ENCODE measurements at regions not wholly inside any gene's neighbourhood (a gene's known extent, or its start where the extent isn't known, plus 50 kb on each side); places are given as distances from the start of the nearest gene placed in this dataset.

- Histone ChIP-seq H3K27me3 (peaks cover 0 to under 1% (median 0%) of the 10 kb centered on the region in 9 donors), H3K4me1 (no peaks in the 10 kb centered on the region), H3K36me3 (no peaks in the 10 kb centered on the region), H3K9me3 (peaks cover 0 to 11% (median 2%) of the 10 kb centered on the region in 12 donors), H3K27ac (no peak overlapping the region), H3K4me3 (no peak overlapping the region)
- 77 to 85% (median 80%) methylated on average over 3 of the region's 3 CpGs for WGBS, 4 donors
- ATAC-seq (no peak), DNase-seq (no peak)
- TF ChIP-seq CTCF (IDR thresholded peaks at IDR 0.05) (no peak), POLR2A (IDR thresholded peaks at IDR 0.05) (no peak)
- intact Hi-C loops (cut with DNase I): no loop called here
Measured at GRCh38 chr10:26952094-26952493, 91.3 kb upstream of the ABI1 start.

- ATAC-seq: no peak
- DNase-seq: no peak
- Histone ChIP-seq H3K36me3 (no peaks in the 10 kb centered on the region), H3K9me3 (peaks cover 0 to 11% (median 2%) of the 10 kb centered on the region in 12 donors), H3K27me3 (peaks cover 0 to 5% (median 0%) of the 10 kb centered on the region in 9 donors), H3K4me1 (no peaks in the 10 kb centered on the region), H3K4me3 (no peak overlapping the region), H3K27ac (no peak overlapping the region)
- 76 to 85% (median 81%) methylated on average over 1 of the region's 1 CpG for WGBS, 4 donors
- TF ChIP-seq POLR2A (IDR thresholded peaks at IDR 0.05): no peak
- no peak for TF ChIP-seq CTCF (IDR thresholded peaks at IDR 0.05)
- intact Hi-C loops (cut with DNase I): no loop called here
Measured at GRCh38 chr10:26951650-26952049, 90.9 kb upstream of the ABI1 start.

- DNase-seq: no peak
- Histone ChIP-seq H3K9me3 (peaks cover 0 to 11% (median 2%) of the 10 kb centered on the region in 12 donors), H3K36me3 (no peaks in the 10 kb centered on the region), H3K4me1 (no peaks in the 10 kb centered on the region), H3K27me3 (peaks cover 0 to 10% (median 0%) of the 10 kb centered on the region in 9 donors), H3K27ac (no peak overlapping the region), H3K4me3 (no peak overlapping the region)
- TF ChIP-seq CTCF (IDR thresholded peaks at IDR 0.05): no peak
- TF ChIP-seq POLR2A (IDR thresholded peaks at IDR 0.05): no peak
- intact Hi-C loops (cut with DNase I): no loop called here
- ATAC-seq: no peak
Measured at GRCh38 chr10:26950934-26951333, 90.2 kb upstream of the ABI1 start.

- intact Hi-C loops (cut with DNase I): no loop called here
- WGBS, 4 donors: 32 to 83% (median 54%) methylated on average over 21 to 29 of the region's 29 CpGs
- H3K27me3 ChIP-seq: peaks cover 0 to 13% (median 7%) of the 10 kb centered on the region in 9 donors
- no peak for DNase-seq
- H3K9me3 ChIP-seq: peaks cover 0 to 11% (median 2%) of the 10 kb centered on the region in 12 donors
- peak in 1 of 4 donors; percentile 44 for ATAC-seq
- H3K36me3 ChIP-seq: no peaks in the 10 kb centered on the region
- no peak for TF ChIP-seq CTCF (IDR thresholded peaks at IDR 0.05)
- TF ChIP-seq POLR2A (IDR thresholded peaks at IDR 0.05): no peak
- no peak overlapping the region for H3K27ac ChIP-seq
- no peak overlapping the region for H3K4me3 ChIP-seq
- H3K4me1 ChIP-seq: no peaks in the 10 kb centered on the region
Measured at GRCh38 chr10:26946102-26946811, 85.5 kb upstream of the ABI1 start.
